ENCODE measurements at regions not wholly inside any gene's neighbourhood (a gene's known extent, or its start where the extent isn't known, plus 50 kb on each side); places are given as distances from the start of the nearest gene placed in this dataset.

DNA sequence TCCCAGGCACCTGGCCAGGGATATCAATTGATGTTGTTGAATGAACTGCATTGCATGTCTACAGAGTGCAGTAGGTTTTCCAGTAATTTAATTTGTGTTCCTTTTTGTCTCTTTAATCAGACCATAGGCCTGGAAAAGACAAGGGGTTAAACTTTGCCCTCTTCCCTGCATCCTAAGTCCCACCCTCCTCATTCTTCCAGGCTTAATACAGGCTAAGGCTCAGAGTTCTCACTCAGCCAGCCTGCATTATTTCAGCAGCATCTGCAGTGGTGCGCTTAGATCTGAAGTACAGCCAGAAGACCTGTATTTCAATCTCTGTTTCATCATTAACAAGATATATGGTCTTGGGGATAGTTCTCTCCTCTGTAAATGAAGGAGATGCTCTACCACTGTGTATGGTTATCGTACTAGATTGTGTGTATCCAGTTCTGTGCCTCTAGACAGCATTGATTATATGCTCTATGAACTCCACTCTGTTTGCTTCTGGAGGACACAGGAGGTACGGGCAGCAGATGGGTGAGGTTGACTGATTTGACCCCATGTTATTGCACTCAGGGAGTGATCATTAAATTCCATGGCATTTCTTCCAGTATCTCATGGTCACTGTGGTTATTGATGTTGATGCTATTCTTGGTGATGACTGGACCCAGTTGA lies 286.1 kb downstream of the RPS6KC1 start:
- TF ChIP-seq EP300 (conservative IDR thresholded peaks at IDR 0.05; ENCODE audit: poor library complexity, severe bottlenecking) (no peak), EZH2 (IDR thresholded peaks at IDR 0.05; ENCODE audit: borderline replicate concordance, insufficient read depth, low read length, poor library complexity, severe bottlenecking) (no peak), RAD21 (conservative IDR thresholded peaks at IDR 0.05) (no peak), TAF1 (IDR thresholded peaks at IDR 0.05; ENCODE audit: low read depth) (no peak)
- TF ChIP-seq, protein P1, sequence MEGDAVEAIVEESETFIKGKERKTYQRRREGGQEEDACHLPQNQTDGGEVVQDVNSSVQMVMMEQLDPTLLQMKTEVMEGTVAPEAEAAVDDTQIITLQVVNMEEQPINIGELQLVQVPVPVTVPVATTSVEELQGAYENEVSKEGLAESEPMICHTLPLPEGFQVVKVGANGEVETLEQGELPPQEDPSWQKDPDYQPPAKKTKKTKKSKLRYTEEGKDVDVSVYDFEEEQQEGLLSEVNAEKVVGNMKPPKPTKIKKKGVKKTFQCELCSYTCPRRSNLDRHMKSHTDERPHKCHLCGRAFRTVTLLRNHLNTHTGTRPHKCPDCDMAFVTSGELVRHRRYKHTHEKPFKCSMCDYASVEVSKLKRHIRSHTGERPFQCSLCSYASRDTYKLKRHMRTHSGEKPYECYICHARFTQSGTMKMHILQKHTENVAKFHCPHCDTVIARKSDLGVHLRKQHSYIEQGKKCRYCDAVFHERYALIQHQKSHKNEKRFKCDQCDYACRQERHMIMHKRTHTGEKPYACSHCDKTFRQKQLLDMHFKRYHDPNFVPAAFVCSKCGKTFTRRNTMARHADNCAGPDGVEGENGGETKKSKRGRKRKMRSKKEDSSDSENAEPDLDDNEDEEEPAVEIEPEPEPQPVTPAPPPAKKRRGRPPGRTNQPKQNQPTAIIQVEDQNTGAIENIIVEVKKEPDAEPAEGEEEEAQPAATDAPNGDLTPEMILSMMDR (IDR thresholded peaks at IDR 0.05; ENCODE audit: poor library complexity, severe bottlenecking), result no peak
